ENCODE measurements at regions not wholly inside any gene's neighbourhood (a gene's known extent, or its start where the extent isn't known, plus 50 kb on each side); places are given as distances from the start of the nearest gene placed in this dataset.

GRCh38 chr11:130531061-130531460 lies 82.6 kb downstream of the ADAMTS15 start:
- TF ChIP-seq CTCF (IDR thresholded peaks at IDR 0.05 in 8 of 11, conservative IDR thresholded peaks at IDR 0.05 in 3 of 11) (no peak), POLR2A (IDR thresholded peaks at IDR 0.05) (no peak), POLR2AphosphoS5 (IDR thresholded peaks at IDR 0.05) (no peak)

Measured in spleen (tissue), 7 donors.